Glutamatergic neuron (in vitro differentiated cells): ENCODE measurements at regions not wholly inside any gene's neighbourhood (a gene's known extent, or its start where the extent isn't known, plus 50 kb on each side); places are given as distances from the start of the nearest gene placed in this dataset.

Experiments
- DNase-seq: peaks from one replicate; pipeline ENCODE4 v3.0.0; 2022
- H3K27ac Mint-ChIP-seq: one replicate; pipeline ENCODE4 v1.8.0; 2020; ENCODE audit warnings: mild to moderate bottlenecking, mixed read lengths, inconsistent platforms; ENCODE audit not compliant: unreplicated experiment
- H3K27me3 Mint-ChIP-seq: one replicate; pipeline ENCODE4 v1.8.0; 2020; ENCODE audit warnings: mild to moderate bottlenecking, moderate library complexity, mixed read lengths, inconsistent platforms; ENCODE audit not compliant: unreplicated experiment
- H3K36me3 Mint-ChIP-seq: one replicate; pipeline ENCODE4 v1.8.0; 2020; ENCODE audit warnings: mild to moderate bottlenecking, mixed read lengths, inconsistent platforms; ENCODE audit not compliant: unreplicated experiment
- H3K4me1 Mint-ChIP-seq: one replicate; pipeline ENCODE4 v1.8.0; 2020; ENCODE audit warnings: mild to moderate bottlenecking, low read depth, mixed read lengths, inconsistent platforms; ENCODE audit not compliant: unreplicated experiment
- H3K4me3 Mint-ChIP-seq: one replicate; pipeline ENCODE4 v1.8.0; 2020; ENCODE audit warnings: mild to moderate bottlenecking, mixed read lengths, inconsistent platforms; ENCODE audit not compliant: unreplicated experiment
- H3K9me3 Mint-ChIP-seq: one replicate; pipeline ENCODE4 v1.8.0; 2020; ENCODE audit warnings: mild to moderate bottlenecking, moderate library complexity, mixed read lengths, inconsistent platforms; ENCODE audit not compliant: unreplicated experiment
- TF ChIP-seq, protein P1 (sequence below): fragments of 200-600 bp; sonication (generic); IDR thresholded peaks from one replicate; pipeline ENCODE4 v1.5.0; 2021; ENCODE audit not compliant: partially characterized antibody, unreplicated experiment

DNA sequence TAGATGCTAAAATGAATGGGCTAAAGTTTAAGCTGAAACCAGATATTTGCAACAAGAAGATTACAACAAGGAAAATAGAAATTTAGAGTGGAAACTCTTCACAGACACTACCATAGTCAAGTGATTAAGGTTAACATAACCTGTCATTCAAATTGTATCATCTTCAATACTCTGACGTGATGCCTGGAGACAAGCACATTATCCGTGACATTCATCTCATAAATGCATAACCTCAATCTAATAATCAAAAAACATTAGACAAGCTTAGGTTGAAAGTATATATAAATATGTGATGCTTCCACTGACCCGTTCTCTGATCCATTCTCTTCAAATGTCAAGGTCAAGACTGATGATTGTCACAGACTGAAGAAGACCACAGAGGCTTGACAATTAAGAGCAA, 263.8 kb upstream of the MEOX2 start:
- TF ChIP-seq, protein P1, sequence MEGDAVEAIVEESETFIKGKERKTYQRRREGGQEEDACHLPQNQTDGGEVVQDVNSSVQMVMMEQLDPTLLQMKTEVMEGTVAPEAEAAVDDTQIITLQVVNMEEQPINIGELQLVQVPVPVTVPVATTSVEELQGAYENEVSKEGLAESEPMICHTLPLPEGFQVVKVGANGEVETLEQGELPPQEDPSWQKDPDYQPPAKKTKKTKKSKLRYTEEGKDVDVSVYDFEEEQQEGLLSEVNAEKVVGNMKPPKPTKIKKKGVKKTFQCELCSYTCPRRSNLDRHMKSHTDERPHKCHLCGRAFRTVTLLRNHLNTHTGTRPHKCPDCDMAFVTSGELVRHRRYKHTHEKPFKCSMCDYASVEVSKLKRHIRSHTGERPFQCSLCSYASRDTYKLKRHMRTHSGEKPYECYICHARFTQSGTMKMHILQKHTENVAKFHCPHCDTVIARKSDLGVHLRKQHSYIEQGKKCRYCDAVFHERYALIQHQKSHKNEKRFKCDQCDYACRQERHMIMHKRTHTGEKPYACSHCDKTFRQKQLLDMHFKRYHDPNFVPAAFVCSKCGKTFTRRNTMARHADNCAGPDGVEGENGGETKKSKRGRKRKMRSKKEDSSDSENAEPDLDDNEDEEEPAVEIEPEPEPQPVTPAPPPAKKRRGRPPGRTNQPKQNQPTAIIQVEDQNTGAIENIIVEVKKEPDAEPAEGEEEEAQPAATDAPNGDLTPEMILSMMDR, result no peak
- H3K4me3 Mint-ChIP-seq, result no peak overlapping the region
- no peak for DNase-seq
- no peaks in the 10 kb centered on the region for H3K36me3 Mint-ChIP-seq
- no peaks in the 10 kb centered on the region for H3K9me3 Mint-ChIP-seq
- H3K4me1 Mint-ChIP-seq, result no peaks in the 10 kb centered on the region
- no peak overlapping the region for H3K27ac Mint-ChIP-seq
- H3K27me3 Mint-ChIP-seq, result peaks cover 3% of the 10 kb centered on the region

DNA sequence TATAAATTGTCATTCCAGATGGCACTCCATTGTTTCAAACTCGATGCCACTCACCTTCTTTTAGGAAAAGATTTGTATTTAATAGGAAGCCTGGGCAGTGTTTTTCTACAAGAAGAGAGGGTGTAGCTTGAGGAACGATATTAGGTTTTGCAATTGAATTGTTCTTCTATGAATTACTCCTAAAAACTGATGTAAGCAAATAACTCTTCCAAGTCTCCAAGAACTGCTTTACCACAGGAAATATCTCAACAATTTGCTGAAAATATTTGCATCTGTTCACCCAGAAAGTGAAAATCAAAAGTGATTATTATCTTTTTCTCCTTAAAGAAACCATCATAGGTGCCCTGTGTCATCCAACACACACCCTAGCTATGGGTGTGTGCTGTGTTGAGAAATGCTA, 261.3 kb upstream of the MEOX2 start:
- TF ChIP-seq, protein P1, result no peak
- no peak overlapping the region for H3K27ac Mint-ChIP-seq
- no peak overlapping the region for H3K4me3 Mint-ChIP-seq
- H3K4me1 Mint-ChIP-seq, result no peaks in the 10 kb centered on the region
- H3K27me3 Mint-ChIP-seq, result no peaks in the 10 kb centered on the region
- H3K36me3 Mint-ChIP-seq, result no peaks in the 10 kb centered on the region
- no peaks in the 10 kb centered on the region for H3K9me3 Mint-ChIP-seq
- DNase-seq, result no peak

DNA sequence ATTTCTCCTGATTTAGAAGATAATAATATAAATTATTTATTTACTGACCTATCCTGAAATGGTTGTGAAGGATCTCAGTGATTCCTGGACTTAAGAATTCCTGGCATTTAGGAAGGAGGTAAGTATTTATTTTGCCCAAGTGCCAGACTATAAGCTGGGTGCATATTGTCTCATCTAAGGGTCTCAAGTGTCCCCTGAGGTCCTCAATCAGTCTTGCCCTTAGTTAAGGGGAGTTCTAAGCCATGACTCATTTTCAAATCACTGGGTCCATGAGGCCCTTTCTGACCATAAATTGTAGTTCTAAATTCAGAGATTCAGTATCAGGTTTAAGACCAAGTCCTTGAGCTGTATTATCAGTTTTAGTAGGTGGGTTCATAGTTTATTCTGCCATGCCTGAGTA, 251.6 kb upstream of the MEOX2 start:
- Mint-ChIP-seq H3K36me3 (peaks cover 4% of the 10 kb centered on the region), H3K27me3 (no peaks in the 10 kb centered on the region), H3K4me3 (no peak overlapping the region)

DNA sequence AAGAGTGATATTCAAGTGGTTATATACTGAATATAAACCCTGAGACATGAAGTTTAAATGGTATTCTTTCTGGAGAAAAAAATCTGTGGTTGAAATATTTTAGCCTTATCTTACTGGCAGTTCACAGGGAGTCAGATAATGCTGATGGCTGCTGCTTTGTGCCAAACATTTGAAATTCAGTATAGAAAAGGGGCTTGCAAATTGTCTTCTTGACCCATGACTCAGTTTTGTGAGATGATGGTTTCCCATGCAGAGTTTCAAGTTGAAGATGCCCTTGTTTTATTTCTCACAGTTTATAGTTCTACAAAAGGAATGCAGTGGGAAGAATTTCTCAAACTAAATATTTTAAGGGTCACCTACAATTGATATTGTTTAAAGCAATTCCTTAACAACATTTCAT, 251.1 kb upstream of the MEOX2 start:
- H3K4me3 Mint-ChIP-seq, result no peak overlapping the region
- H3K9me3 Mint-ChIP-seq, result no peaks in the 10 kb centered on the region
- TF ChIP-seq, protein P1, result no peak
- peaks cover 4% of the 10 kb centered on the region for H3K36me3 Mint-ChIP-seq
- H3K27ac Mint-ChIP-seq, result no peak overlapping the region
- H3K27me3 Mint-ChIP-seq, result no peaks in the 10 kb centered on the region
- peaks cover 2% of the 10 kb centered on the region for H3K4me1 Mint-ChIP-seq
- no peak for DNase-seq

More for the DNA sequence above, 251.6 kb upstream of the MEOX2 start:
- no peak for DNase-seq
- peaks cover 2% of the 10 kb centered on the region for H3K4me1 Mint-ChIP-seq
- H3K27ac Mint-ChIP-seq, result no peak overlapping the region
- H3K9me3 Mint-ChIP-seq, result no peaks in the 10 kb centered on the region
- TF ChIP-seq, protein P1, result no peak

DNA sequence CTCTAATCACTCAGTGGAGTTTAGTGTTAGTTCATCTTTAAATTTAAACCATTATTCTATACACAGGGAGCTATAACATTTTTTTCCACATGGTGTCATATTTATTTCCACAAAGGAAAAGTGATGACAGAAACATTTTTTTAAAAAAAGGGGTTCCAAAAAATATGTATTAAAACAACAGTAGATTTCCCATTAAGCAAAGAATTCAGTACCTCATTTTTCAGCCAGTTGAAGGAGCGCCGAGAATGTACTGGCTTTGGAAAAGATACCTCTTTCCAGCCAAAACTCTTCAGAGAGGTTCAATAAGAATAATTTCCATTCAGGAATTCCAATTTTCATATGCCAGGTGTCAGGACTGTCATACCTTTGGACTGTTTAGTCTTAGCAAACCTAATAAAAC, 250.5 kb upstream of the MEOX2 start:
- H3K4me1 Mint-ChIP-seq, result peaks cover 2% of the 10 kb centered on the region

More for the DNA sequence above, 250.5 kb upstream of the MEOX2 start:
- Mint-ChIP-seq H3K27ac (no peak overlapping the region), H3K36me3 (peaks cover 4% of the 10 kb centered on the region), H3K4me3 (no peak overlapping the region), H3K9me3 (no peaks in the 10 kb centered on the region), H3K27me3 (no peaks in the 10 kb centered on the region)
- TF ChIP-seq, protein P1, result no peak
- DNase-seq, result no peak
